H9 (cell line): ENCODE measurements at regions not wholly inside any gene's neighbourhood (a gene's known extent, or its start where the extent isn't known, plus 50 kb on each side); places are given as distances from the start of the nearest gene placed in this dataset.

Experiments used
- DNase-seq: peaks from one replicate; pipeline ENCODE4 v3.0.0-alpha.2; 2017
- H2AFZ ChIP-seq: one replicate; pipeline ENCODE4 v1.6.1; 2013; ENCODE audit warnings: mild to moderate bottlenecking, low read length, control low read depth, moderate library complexity
- H2AK5ac ChIP-seq: 2 replicates; pipeline ENCODE4 v1.6.1; 2013; ENCODE audit warnings: low read length, control low read depth, mixed read lengths; ENCODE audit not compliant: insufficient read length
- H2BK120ac ChIP-seq: one replicate; pipeline ENCODE4 v1.6.1; 2013; ENCODE audit warnings: low read depth, mild to moderate bottlenecking, low read length, control low read depth, inconsistent platforms; ENCODE audit not compliant: poor library complexity, severe bottlenecking
- H2BK12ac ChIP-seq: 2 replicates; pipeline ENCODE4 v1.6.1; 2013; ENCODE audit warnings: low read length, control low read depth, mixed read lengths, low read depth; ENCODE audit not compliant: insufficient read length
- H2BK15ac ChIP-seq: 2 replicates; pipeline ENCODE4 v1.6.1; 2013; ENCODE audit warnings: low read depth, low read length, control low read depth
- H2BK20ac ChIP-seq: one replicate; pipeline ENCODE4 v1.6.1; 2013; ENCODE audit warnings: low read depth, mild to moderate bottlenecking, low read length, control low read depth, inconsistent platforms; ENCODE audit not compliant: poor library complexity, severe bottlenecking
- H2BK5ac ChIP-seq: 2 replicates; pipeline ENCODE4 v1.6.1; 2013; ENCODE audit warnings: low read length, control low read depth, mixed read lengths; ENCODE audit not compliant: insufficient read length
- H3K14ac ChIP-seq: 2 replicates; pipeline ENCODE4 v1.6.1; 2013; ENCODE audit warnings: low read length, control low read depth; ENCODE audit not compliant: insufficient read depth
- H3K18ac ChIP-seq: 2 replicates; pipeline ENCODE4 v1.6.1; 2013; ENCODE audit warnings: low read depth, mild to moderate bottlenecking, mixed read lengths, low read length, control low read depth; ENCODE audit not compliant: insufficient read length
- H3K23ac ChIP-seq: 2 replicates; pipeline ENCODE4 v1.6.1; 2013; ENCODE audit warnings: low read length, control low read depth, mixed read lengths, low read depth; ENCODE audit not compliant: insufficient read length
- H3K23me2 ChIP-seq: 2 replicates; pipeline ENCODE4 v1.6.1; 2013; ENCODE audit warnings: low read depth, mild to moderate bottlenecking, mixed read lengths, low read length, control low read depth; ENCODE audit not compliant: insufficient read length, poor library complexity, severe bottlenecking
- H3K27ac ChIP-seq: 2 replicates; pipeline ENCODE4 v1.5.1; 2013; ENCODE audit warnings: low read length, control low read depth, mixed read lengths, low read depth; ENCODE audit not compliant: insufficient read length
- H3K27me3 ChIP-seq: 2 replicates; pipeline ENCODE4 v1.6.1; 2013; ENCODE audit warnings: low read length, control low read depth, inconsistent platforms; ENCODE audit not compliant: insufficient read depth
- H3K4ac ChIP-seq: 2 replicates; pipeline ENCODE4 v1.6.1; 2013; ENCODE audit warnings: low read depth, mild to moderate bottlenecking, control low read depth, inconsistent platforms, low read length, moderate library complexity
- H3K4me1 ChIP-seq: 2 replicates; pipeline ENCODE4 v1.6.1; 2013; ENCODE audit warnings: low read length, control low read depth, inconsistent platforms; ENCODE audit not compliant: insufficient read depth
- H3K4me2 ChIP-seq: 2 replicates; pipeline ENCODE4 v1.6.1; 2013; ENCODE audit warnings: low read length, control low read depth, mixed read lengths; ENCODE audit not compliant: insufficient read length, insufficient read depth
- H3K56ac ChIP-seq: 2 replicates; pipeline ENCODE4 v1.6.1; 2013; ENCODE audit warnings: low read depth, mild to moderate bottlenecking, mixed read lengths, low read length, control low read depth; ENCODE audit not compliant: insufficient read length
- H3K79me1 ChIP-seq: 2 replicates; pipeline ENCODE4 v1.6.1; 2013; ENCODE audit warnings: low read depth, mild to moderate bottlenecking, moderate library complexity, low read length, control low read depth, inconsistent platforms; ENCODE audit not compliant: insufficient read depth, poor library complexity, severe bottlenecking
- H3K79me2 ChIP-seq: 2 replicates; pipeline ENCODE4 v1.6.1; 2013; ENCODE audit warnings: low read length, control low read depth, inconsistent platforms; ENCODE audit not compliant: insufficient read depth
- H3K9ac ChIP-seq: 2 replicates; pipeline ENCODE4 v1.6.1; 2013; ENCODE audit warnings: low read length, control low read depth, mixed read lengths; ENCODE audit not compliant: insufficient read length; ENCODE audit errors: extremely low read depth
- H3K9me3 ChIP-seq: one replicate; pipeline ENCODE4 v1.6.1; 2013; ENCODE audit warnings: low read depth, low read length, inconsistent platforms; ENCODE audit not compliant: control insufficient read depth
- H3T11ph ChIP-seq: one replicate; pipeline ENCODE4 v1.6.1; 2013; ENCODE audit warnings: mild to moderate bottlenecking, low read length, control low read depth, inconsistent platforms
- H4K20me1 ChIP-seq: one replicate; pipeline ENCODE4 v1.6.1; 2013; ENCODE audit not compliant: control insufficient read depth, insufficient read length, insufficient read depth
- H4K5ac ChIP-seq: 2 replicates; pipeline ENCODE4 v1.6.1; 2013; ENCODE audit warnings: low read depth, mild to moderate bottlenecking, mixed read lengths, low read length, control low read depth; ENCODE audit not compliant: insufficient read length
- H4K8ac ChIP-seq: replicated peaks from 2 replicates; pipeline ENCODE4 v1.6.1; 2013; ENCODE audit warnings: low read length, control low read depth, mixed read lengths, low read depth; ENCODE audit not compliant: insufficient read length
- H4K91ac ChIP-seq: 2 replicates; pipeline ENCODE4 v1.6.1; 2013; ENCODE audit warnings: low read depth, mild to moderate bottlenecking, moderate library complexity, mixed read lengths, low read length, control low read depth; ENCODE audit not compliant: insufficient read length
- H3K27ac Mint-ChIP-seq, 3 experiments: 2 replicates in 2 of 3; 3 replicates in 1 of 3; pipeline ENCODE4 v1.8.0; 2020 to 2021; ENCODE audit warnings: mixed read lengths in 3 of 3, mild to moderate bottlenecking in 1 of 3, moderate library complexity in 1 of 3
- H3K27me3 Mint-ChIP-seq: 2 replicates; pipeline ENCODE4 v1.8.0; 2021; ENCODE audit warnings: low read depth, mild to moderate bottlenecking, moderate library complexity, mixed read lengths
- H3K36me3 Mint-ChIP-seq, 3 experiments: 2 replicates in 2 of 3; 3 replicates in 1 of 3; pipeline ENCODE4 v1.8.0; 2020 to 2021; ENCODE audit warnings: low read depth in 3 of 3, mixed read lengths in 3 of 3; ENCODE audit not compliant: insufficient read depth in 1 of 3
- H3K4me1 Mint-ChIP-seq, 2 experiments: 2 replicates each; pipeline ENCODE4 v1.8.0; 2020; ENCODE audit warnings: mixed read lengths in 2 of 2
- H3K4me3 Mint-ChIP-seq, 2 experiments: 2 replicates in 1 of 2; 3 replicates in 1 of 2; pipeline ENCODE4 v1.8.0; 2020 to 2021; ENCODE audit warnings: mild to moderate bottlenecking in 2 of 2, mixed read lengths in 2 of 2, moderate library complexity in 1 of 2
- H3K9me3 Mint-ChIP-seq, 2 experiments: 2 replicates in 1 of 2; 3 replicates in 1 of 2; pipeline ENCODE4 v1.8.0; 2020; ENCODE audit warnings: mild to moderate bottlenecking in 2 of 2, mixed read lengths in 2 of 2, moderate library complexity in 1 of 2
- WGBS: extraction: QIAGEN DNeasy Blood & Tissue Kit; methylation state at CpG from one replicate; pipeline ENCODE4 v1.1.7; 2013; ENCODE audit warnings: missing lambda C conversion rate, low lambda C conversion rate, mixed read lengths; ENCODE audit not compliant: insufficient read length; ENCODE audit errors: extremely low coverage; 5-methylcytosine and 5-hydroxymethylcytosine counted together
- TF ChIP-seq, protein P1 (sequence below): fragments of 200-600 bp; sonication (generic); conservative IDR thresholded peaks from 3 replicates; pipeline ENCODE4 v1.8.0; 2021; ENCODE audit warnings: antibody characterized with exemption, mild to moderate bottlenecking

DNA sequence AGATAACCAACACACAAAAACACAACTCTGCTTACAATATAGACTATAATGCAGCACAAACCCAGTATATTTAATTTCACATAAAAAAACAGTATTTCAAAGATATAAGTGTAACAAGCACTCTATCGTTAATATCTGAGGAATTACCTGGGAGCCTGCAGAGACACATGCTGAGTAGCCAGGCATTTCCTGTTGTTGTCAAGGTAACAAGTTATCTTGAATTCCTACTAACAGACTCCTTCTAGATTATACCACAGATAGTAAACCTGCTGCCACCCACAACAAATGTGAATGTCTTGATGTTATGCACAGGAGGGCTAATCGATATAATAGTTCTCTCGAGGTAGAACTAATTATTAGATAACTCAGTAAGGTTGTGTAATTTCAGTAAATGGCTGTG lies 826.0 kb upstream of the PRR20A start:
- Histone ChIP-seq H3K14ac (no peak overlapping the region), H3K18ac (no peak overlapping the region), H3K79me2 (no peaks in the 10 kb centered on the region), H3K4me2 (no peak overlapping the region), H3K27me3 (no peaks in the 10 kb centered on the region), H4K91ac (no peak overlapping the region), H3K56ac (no peak overlapping the region), H3K23me2 (no peaks in the 10 kb centered on the region), H2AFZ (no peak overlapping the region), H3K27ac (no peak overlapping the region), H2BK5ac (no peak overlapping the region), H3K79me1 (no peaks in the 10 kb centered on the region), H4K20me1 (no peaks in the 10 kb centered on the region), H2BK15ac (no peak overlapping the region), H4K8ac (no peak overlapping the region), H2BK12ac (no peak overlapping the region), H2AK5ac (no peak overlapping the region), H3K23ac (no peak overlapping the region), H3K4ac (no peak overlapping the region), H3K9me3 (no peaks in the 10 kb centered on the region), H3K9ac (no peak overlapping the region), H3T11ph (no peak overlapping the region), H3K4me1 (peaks cover 3% of the 10 kb centered on the region; the same call in 1 of the 2 replicates), H2BK120ac (no peak overlapping the region), H4K5ac (no peak overlapping the region), H2BK20ac (no peak overlapping the region)
- peaks cover 21 to 29% of the 10 kb centered on the region in 2 experiments for H3K4me1 Mint-ChIP-seq
- H3K9me3 Mint-ChIP-seq, result no peaks in the 10 kb centered on the region; a peak in 1 of 5 replicates
- DNase-seq, result no peak
- TF ChIP-seq, protein P1, sequence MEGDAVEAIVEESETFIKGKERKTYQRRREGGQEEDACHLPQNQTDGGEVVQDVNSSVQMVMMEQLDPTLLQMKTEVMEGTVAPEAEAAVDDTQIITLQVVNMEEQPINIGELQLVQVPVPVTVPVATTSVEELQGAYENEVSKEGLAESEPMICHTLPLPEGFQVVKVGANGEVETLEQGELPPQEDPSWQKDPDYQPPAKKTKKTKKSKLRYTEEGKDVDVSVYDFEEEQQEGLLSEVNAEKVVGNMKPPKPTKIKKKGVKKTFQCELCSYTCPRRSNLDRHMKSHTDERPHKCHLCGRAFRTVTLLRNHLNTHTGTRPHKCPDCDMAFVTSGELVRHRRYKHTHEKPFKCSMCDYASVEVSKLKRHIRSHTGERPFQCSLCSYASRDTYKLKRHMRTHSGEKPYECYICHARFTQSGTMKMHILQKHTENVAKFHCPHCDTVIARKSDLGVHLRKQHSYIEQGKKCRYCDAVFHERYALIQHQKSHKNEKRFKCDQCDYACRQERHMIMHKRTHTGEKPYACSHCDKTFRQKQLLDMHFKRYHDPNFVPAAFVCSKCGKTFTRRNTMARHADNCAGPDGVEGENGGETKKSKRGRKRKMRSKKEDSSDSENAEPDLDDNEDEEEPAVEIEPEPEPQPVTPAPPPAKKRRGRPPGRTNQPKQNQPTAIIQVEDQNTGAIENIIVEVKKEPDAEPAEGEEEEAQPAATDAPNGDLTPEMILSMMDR, result no peak
- WGBS, result no CpG with 5 or more reads among the region's 3 CpGs
- H3K4me3 Mint-ChIP-seq, result no peak overlapping the region
- no peaks in the 10 kb centered on the region for H3K27me3 Mint-ChIP-seq
- H3K36me3 Mint-ChIP-seq, result no peaks in the 10 kb centered on the region
- H3K27ac Mint-ChIP-seq, result peak overlapping the region in 2 of 3 experiments; percentile 4 to 83; a peak in 2 of 7 replicates
